ENCODE measurements at regions not wholly inside any gene's neighbourhood (a gene's known extent, or its start where the extent isn't known, plus 50 kb on each side); places are given as distances from the start of the nearest gene placed in this dataset.

DNA sequence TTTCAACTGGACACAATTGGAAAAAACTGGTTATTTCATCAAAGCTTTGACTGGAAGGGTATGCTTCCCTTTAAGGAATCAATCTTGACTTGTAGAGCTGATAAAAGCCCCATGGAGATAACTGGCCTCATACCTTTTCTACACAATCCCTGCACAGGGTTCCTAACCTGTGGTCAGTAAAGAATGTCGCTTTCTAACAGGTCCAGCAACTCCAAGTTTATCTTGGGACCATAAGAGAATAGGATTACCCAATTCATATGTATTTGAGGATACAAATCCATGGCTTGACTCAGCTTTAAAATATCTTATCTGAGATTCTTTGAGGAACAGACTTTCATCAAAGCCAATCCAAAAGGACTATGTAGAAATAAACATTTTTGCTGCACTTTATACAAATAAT, 1399.8 kb upstream of the PABPC4L start (continued):
- TF ChIP-seq, protein P1, sequence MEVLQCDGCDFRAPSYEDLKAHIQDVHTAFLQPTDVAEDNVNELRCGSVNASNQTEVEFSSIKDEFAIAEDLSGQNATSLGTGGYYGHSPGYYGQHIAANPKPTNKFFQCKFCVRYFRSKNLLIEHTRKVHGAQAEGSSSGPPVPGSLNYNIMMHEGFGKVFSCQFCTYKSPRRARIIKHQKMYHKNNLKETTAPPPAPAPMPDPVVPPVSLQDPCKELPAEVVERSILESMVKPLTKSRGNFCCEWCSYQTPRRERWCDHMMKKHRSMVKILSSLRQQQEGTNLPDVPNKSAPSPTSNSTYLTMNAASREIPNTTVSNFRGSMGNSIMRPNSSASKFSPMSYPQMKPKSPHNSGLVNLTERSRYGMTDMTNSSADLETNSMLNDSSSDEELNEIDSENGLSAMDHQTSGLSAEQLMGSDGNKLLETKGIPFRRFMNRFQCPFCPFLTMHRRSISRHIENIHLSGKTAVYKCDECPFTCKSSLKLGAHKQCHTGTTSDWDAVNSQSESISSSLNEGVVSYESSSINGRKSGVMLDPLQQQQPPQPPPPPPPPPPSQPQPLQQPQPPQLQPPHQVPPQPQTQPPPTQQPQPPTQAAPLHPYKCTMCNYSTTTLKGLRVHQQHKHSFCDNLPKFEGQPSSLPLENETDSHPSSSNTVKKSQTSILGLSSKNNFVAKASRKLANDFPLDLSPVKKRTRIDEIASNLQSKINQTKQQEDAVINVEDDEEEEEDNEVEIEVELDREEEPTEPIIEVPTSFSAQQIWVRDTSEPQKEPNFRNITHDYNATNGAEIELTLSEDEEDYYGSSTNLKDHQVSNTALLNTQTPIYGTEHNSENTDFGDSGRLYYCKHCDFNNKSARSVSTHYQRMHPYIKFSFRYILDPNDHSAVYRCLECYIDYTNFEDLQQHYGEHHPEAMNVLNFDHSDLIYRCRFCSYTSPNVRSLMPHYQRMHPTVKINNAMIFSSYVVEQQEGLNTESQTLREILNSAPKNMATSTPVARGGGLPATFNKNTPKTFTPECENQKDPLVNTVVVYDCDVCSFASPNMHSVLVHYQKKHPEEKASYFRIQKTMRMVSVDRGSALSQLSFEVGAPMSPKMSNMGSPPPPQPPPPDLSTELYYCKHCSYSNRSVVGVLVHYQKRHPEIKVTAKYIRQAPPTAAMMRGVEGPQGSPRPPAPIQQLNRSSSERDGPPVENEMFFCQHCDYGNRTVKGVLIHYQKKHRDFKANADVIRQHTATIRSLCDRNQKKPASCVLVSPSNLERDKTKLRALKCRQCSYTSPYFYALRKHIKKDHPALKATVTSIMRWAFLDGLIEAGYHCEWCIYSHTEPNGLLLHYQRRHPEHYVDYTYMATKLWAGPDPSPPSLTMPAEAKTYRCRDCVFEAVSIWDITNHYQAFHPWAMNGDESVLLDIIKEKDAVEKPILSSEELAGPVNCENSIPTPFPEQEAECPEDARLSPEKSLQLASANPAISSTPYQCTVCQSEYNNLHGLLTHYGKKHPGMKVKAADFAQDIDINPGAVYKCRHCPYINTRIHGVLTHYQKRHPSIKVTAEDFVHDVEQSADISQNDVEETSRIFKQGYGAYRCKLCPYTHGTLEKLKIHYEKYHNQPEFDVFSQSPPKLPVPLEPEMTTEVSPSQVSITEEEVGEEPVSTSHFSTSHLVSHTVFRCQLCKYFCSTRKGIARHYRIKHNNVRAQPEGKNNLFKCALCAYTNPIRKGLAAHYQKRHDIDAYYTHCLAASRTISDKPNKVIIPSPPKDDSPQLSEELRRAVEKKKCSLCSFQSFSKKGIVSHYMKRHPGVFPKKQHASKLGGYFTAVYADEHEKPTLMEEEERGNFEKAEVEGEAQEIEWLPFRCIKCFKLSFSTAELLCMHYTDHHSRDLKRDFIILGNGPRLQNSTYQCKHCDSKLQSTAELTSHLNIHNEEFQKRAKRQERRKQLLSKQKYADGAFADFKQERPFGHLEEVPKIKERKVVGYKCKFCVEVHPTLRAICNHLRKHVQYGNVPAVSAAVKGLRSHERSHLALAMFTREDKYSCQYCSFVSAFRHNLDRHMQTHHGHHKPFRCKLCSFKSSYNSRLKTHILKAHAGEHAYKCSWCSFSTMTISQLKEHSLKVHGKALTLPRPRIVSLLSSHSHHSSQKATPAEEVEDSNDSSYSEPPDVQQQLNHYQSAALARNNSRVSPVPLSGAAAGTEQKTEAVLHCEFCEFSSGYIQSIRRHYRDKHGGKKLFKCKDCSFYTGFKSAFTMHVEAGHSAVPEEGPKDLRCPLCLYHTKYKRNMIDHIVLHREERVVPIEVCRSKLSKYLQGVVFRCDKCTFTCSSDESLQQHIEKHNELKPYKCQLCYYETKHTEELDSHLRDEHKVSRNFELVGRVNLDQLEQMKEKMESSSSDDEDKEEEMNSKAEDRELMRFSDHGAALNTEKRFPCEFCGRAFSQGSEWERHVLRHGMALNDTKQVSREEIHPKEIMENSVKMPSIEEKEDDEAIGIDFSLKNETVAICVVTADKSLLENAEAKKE (CRISPR knock-in tag; IDR thresholded peaks at IDR 0.05): no peak

DNA sequence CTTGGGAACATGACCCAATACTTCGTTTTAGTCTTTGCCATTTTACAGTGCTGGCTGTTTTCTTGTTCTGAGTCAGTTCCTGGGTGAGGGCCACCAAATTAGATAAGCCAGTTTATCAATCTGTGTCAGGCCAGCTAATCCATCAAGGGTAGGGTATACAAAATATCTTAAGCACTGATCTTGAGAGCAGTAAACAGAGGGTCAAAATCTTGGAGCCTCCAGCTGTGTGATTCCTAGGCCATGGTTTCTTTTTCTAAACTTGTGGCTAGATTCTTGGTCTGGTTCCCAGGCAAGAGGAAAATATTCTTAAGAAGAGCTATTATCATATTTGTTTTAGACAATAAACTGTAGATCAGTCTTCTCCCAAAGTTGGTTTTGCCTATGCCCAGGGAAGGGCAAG, 1396.6 kb upstream of the PABPC4L start:
- Mint-ChIP-seq H3K9me3 (peaks cover 60% of the 10 kb centered on the region), H3K27ac (no peak overlapping the region), H3K4me1 (no peaks in the 10 kb centered on the region), H3K27me3 (ENCODE audit: insufficient read depth, low read depth, poor library complexity) (no peaks in the 10 kb centered on the region), H3K36me3 (ENCODE audit: low read depth) (peaks cover 40% of the 10 kb centered on the region), H3K4me3 (no peak overlapping the region)
- ATAC-seq (no peak), DNase-seq (ENCODE audit: low spot score) (no peak)
- no peaks in the 10 kb centered on the region for H3K4me1 ChIP-seq (ENCODE audit: insufficient read depth)
- H3K9me2 ChIP-seq (ENCODE audit: insufficient read depth): no peaks in the 10 kb centered on the region
- H3K27ac ChIP-seq (ENCODE audit: low read depth): no peak overlapping the region
- no peak overlapping the region for H3K4me3 ChIP-seq
- no peaks in the 10 kb centered on the region for H4K20me1 ChIP-seq (replicated peaks; ENCODE audit: insufficient read depth)
- no peak overlapping the region for H3K4me2 ChIP-seq
- no peaks in the 10 kb centered on the region for H3F3A ChIP-seq (replicated peaks; ENCODE audit: low read depth)
- H3K27me3 ChIP-seq (ENCODE audit: insufficient read depth): no peaks in the 10 kb centered on the region
- H3K79me2 ChIP-seq (replicated peaks; ENCODE audit: insufficient read depth): no peaks in the 10 kb centered on the region
- no peak overlapping the region for H2AFZ ChIP-seq
- peaks cover 19% of the 10 kb centered on the region for H3K36me3 ChIP-seq (ENCODE audit: insufficient read depth)
- TF ChIP-seq CREB1 (CRISPR knock-in tag; IDR thresholded peaks at IDR 0.05; ENCODE audit: low read depth): no peak
- no peak for TF ChIP-seq JUNB (IDR thresholded peaks at IDR 0.05; ENCODE audit: unreplicated experiment)
- no peak for TF ChIP-seq EZH2 (IDR thresholded peaks at IDR 0.05; ENCODE audit: low read depth, unreplicated experiment)
- TF ChIP-seq ZNF114 (CRISPR knock-in tag; IDR thresholded peaks at IDR 0.05): no peak
- no peak for TF ChIP-seq NANOG (IDR thresholded peaks at IDR 0.05; ENCODE audit: borderline replicate concordance)
- no peak for TF ChIP-seq ZNF331 (CRISPR knock-in tag; IDR thresholded peaks at IDR 0.05; ENCODE audit: low read depth)
- TF ChIP-seq, protein P1 (CRISPR knock-in tag; IDR thresholded peaks at IDR 0.05): no peak
- no peak for TF ChIP-seq EZH2phosphoT487 (IDR thresholded peaks at IDR 0.05; ENCODE audit: unreplicated experiment)
- TF ChIP-seq, protein P2, sequence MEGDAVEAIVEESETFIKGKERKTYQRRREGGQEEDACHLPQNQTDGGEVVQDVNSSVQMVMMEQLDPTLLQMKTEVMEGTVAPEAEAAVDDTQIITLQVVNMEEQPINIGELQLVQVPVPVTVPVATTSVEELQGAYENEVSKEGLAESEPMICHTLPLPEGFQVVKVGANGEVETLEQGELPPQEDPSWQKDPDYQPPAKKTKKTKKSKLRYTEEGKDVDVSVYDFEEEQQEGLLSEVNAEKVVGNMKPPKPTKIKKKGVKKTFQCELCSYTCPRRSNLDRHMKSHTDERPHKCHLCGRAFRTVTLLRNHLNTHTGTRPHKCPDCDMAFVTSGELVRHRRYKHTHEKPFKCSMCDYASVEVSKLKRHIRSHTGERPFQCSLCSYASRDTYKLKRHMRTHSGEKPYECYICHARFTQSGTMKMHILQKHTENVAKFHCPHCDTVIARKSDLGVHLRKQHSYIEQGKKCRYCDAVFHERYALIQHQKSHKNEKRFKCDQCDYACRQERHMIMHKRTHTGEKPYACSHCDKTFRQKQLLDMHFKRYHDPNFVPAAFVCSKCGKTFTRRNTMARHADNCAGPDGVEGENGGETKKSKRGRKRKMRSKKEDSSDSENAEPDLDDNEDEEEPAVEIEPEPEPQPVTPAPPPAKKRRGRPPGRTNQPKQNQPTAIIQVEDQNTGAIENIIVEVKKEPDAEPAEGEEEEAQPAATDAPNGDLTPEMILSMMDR (conservative IDR thresholded peaks at IDR 0.05; ENCODE audit: low read depth in 2 of 2): no peak
